Right ventricle myocardium inferior (tissue), 1 donor: ENCODE measurements at regions not wholly inside any gene's neighbourhood (a gene's known extent, or its start where the extent isn't known, plus 50 kb on each side); places are given as distances from the start of the nearest gene placed in this dataset.
"Not testable (repeated sequence)": the region's sequence is repeated elsewhere in the genome, so short reads cannot be mapped to it uniquely, and the experiment has no call there.

Experiments used
- ATAC-seq: fragments of 200-7000 bp; cut with Tn5 transposase; one replicate; pipeline ENCODE4 v1.9.1; 2020; ENCODE audit warnings: mild to moderate bottlenecking, moderate library complexity
- DNase-seq: peaks from one replicate; pipeline ENCODE4 v3.0.0; 2021; ENCODE audit errors: missing footprints
- intact Hi-C: fragments of 100-400 bp; cut with DNase I; formaldehyde crosslinking; loops from one replicate; pipeline ENCODE4 v1.11.0; 2022
- donor health status: DM: no; HTN: yes; CAD: no; lungs with severe emphysema.

DNA sequence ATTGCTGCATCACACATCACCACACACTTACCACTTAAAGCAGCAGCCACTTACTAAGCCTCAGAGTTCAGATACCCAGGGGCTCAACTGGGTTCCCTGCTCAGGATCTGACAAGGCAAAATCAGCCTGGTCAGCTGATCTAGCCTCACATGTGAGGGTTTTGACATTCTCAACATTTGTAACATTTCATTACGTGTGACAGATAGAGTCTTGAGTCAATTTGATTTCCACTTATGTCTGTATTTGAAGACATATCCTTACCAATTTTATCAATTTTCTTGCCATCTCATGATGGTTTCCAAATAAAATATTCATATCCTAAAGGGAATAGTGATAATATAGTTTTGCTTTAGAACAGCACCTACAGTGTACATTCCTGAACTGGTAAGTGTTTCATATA, 494.7 kb upstream of the PFKP start:
- ATAC-seq: no peak

DNA sequence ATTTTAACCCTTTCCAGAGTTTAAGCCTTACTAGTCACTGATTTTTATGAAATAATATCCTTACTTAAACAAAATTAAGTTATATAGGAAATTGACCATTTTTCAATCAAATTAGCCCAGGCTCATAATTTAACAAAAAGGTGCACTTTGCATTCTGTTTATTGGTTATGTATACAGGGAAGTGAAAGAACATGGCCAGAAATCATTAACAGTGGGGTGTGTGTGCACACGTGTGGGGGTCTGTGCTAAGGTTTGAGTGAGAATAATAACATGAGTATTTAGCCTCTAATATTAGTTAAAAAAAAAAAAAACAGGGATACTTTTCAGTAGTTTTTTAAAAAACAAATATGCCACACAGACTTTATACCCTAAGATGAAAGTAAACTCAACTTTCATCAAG, 510.5 kb upstream of the PFKP start:
- intact Hi-C loops: no loop called here
- no peak for ATAC-seq
- DNase-seq: no peak

More for the DNA sequence above, 494.7 kb upstream of the PFKP start:
- DNase-seq: no peak
- intact Hi-C loops: no loop called here

GRCh38 chr10:2548071-2548470, 519.3 kb upstream of the PFKP start:
- DNase-seq (no peak), ATAC-seq (no peak)
- intact Hi-C loops: no loop called here

DNA sequence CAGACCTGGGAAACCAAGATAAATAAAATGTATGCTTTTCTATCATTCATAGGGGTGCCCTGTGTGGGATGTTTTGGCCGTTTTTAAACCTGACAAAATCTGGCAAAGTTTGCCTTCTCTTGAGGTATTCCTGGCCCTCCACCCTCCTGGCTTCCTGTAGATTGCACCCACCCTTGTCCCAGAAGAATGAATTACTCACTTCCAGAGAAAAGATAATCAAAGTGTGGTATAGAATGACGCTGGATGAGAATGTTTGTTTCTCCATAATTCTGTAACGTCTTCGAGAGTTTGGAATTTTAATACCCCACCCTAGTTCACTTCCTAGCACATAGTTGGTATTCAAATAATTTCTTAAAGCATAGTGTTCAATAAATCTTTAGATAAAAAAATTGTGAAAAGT, 519.7 kb upstream of the PFKP start:
- intact Hi-C loops: no loop called here
- DNase-seq (no peak), ATAC-seq (no peak)

- DNase-seq, ATAC-seq, intact Hi-C loops: not testable (repeated sequence)
Observed at GRCh38 chr10:2546894-2547293, 520.5 kb upstream of the PFKP start.

DNA sequence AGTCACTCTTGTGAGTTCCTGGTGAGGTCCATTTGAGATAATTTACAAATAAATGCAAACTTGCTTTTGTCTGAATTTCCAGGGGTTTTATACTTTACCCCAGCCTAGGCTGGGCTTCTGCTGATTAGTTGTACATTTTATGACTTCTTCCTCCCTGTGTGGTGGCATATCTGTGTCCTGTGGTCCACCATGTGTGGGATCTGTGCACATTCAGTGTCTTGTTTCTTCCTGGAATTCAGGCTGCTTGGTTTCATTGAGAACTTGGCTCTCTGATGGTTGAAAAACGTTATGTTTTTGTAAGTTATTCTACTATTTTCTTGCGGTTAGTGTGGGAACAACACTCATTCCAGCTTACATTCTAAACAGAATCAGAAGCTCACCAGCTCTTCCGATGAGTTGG, 523.4 kb upstream of the PFKP start:
- intact Hi-C loops: no loop called here
- ATAC-seq (no peak), DNase-seq (no peak)

DNA sequence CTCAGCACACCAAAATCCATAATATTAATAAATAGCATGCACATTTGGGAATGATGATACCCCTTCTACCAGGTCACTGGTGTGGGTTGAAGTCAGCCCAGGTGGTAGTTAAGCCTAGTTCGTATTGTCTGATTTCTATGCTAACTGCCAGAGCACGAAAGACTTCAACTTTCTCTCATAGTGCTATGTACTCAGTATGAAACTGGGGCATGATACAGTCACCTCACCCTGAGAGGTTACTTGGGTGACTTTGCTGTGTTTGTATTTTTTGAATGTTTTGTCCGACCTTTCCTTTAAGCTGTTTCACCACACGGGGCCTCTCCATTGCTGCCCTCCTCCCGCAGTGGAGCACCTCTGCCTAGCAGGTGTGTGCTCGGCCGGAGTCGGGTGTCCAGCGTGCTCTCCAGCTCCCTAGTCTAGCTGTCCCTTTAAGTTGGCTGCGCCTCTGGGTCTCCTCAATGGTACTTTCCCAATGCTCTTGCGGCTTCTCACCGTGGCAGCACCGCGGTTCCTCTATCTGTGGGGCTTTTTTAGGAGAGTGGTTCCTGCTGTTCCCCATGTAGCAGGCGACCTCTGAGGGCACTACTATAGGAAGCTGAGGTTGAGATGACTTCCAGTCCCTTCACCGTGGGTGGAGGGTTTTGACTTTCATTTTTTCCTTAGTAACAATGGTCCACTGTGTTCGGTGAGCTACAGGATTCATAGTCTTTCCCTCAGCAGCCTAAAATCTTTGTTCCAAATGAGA, 524.0 kb upstream of the PFKP start:
- DNase-seq (no peak), ATAC-seq (no peak)
- intact Hi-C loops: no loop called here

- ATAC-seq (no peak), DNase-seq (no peak)
- intact Hi-C loops: no loop called here
Observed at GRCh38 chr10:2541176-2541575, 526.2 kb upstream of the PFKP start.

GRCh38 chr10:2529945-2530344, 537.4 kb upstream of the PFKP start:
- intact Hi-C loops: no loop called here
- ATAC-seq (no peak), DNase-seq (no peak)

DNA sequence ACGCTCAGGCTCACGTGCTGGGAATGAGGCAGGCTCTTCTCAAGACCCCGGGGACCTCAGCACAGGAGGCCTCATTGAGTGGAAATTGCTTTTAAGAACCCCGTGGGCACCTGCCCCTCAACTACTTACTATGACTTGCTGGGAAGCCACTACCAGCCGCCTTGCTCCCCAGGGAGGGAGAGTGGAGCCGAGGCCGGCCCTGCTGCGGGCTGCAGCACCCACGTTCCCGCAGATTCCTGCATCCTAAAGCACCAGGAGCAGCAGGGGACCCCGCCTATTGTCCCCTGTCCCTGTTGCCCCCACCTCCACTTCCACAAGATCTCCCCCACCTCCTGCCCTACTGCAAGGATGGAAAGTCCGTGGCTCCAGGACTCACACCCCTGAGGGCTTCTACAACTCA, 541.6 kb upstream of the PFKP start:
- intact Hi-C loops: no loop called here
- no peak for ATAC-seq
- DNase-seq: no peak

- intact Hi-C loops: no loop called here
- ATAC-seq: no peak
- DNase-seq: no peak
Observed at GRCh38 chr10:2519139-2519538, 548.2 kb upstream of the PFKP start.

DNA sequence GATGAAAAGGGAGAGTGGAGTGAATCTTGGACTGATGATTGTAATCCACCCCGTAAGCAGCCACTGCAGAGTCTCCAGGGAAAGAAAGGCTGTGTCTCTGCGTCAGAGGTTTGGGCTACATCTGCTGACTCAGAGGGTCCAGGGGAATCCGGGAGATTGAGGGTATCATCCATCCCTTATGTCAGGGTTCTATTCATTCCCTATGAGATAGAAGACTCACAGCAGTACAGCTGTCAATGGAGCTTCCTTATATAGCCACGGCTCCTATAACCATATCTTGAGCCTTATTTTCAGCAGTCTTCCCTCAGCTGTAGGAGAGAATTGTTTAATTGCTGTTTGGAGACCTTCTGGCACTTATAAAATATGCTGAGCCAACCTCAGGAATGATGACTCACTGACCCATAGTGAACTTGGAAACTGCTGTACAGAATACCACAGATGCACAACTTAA, 558.2 kb upstream of the PFKP start:
- intact Hi-C loops: no loop called here
- DNase-seq (no peak), ATAC-seq (no peak)

- ATAC-seq, DNase-seq, intact Hi-C loops: not testable (repeated sequence)
Observed at GRCh38 chr10:2501366-2501940, 565.9 kb upstream of the PFKP start.

DNA sequence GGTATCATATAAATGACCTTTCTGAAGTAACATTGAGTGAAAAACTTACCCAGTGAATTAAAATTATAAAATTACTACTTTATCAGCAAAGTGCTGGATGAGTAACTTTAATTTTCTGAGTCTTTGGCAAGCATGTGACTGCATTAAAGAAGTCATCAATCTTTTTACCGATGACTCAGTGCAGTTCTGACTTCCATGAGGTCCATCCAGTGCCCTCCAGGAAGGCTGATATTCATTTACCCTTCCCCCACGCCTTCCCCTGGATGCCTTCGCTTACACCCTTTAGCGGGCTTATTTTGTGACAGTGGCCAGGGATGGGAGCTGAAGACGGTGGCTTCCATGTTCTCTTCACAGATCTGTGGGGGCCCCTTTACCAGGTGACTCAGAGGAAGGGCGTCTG, 572.9 kb upstream of the PFKP start:
- intact Hi-C loops: no loop called here
- ATAC-seq (no peak), DNase-seq (no peak)

DNA sequence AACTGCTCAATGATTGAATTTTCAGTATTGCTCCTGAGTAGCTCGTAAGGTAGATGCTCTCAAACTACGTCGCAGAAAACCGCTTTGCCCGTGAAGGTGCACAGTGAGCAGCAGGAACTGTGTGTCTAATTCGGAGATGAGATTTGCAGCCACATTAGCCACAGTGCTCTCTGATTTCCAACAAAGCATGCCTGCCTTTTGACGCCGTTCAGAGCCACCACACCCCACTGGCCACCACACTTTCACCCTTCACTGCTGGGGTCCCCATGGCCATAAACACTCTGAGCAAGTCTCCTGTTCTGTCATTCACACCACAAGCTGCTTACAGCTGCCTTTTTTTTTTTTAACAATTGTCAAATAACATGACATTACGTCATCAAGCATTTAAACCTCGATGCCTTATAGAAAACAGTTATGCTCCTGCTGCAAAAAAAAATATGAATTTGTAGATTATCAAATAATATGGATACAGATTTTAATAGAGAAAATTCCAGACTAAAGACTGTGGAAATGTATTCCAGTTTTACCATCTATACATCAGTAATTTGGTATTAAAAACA, 578.8 kb upstream of the PFKP start:
- intact Hi-C loops: no loop called here
- no peak for ATAC-seq

DNA sequence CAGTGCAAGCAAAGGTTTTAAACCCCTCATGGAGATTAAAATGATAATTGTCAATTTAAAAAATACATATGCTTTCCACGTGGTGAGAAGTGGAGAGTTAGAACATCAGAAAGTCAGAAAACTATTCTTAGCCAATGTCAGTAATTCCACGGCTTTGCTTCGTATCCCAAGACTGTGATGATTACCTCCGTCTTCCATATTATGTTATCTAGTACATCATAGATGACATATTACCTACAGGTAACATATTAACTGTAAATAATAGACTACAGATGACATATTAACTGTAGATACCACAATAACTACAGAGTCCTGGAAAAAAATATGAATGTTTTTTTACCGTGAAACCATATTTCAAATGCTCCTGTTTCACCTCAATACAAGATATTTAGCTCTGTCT, 579.4 kb upstream of the PFKP start:
- intact Hi-C loops: no loop called here
- DNase-seq (no peak), ATAC-seq (no peak)

More for the DNA sequence above, 578.8 kb upstream of the PFKP start:
- no peak for DNase-seq

DNA sequence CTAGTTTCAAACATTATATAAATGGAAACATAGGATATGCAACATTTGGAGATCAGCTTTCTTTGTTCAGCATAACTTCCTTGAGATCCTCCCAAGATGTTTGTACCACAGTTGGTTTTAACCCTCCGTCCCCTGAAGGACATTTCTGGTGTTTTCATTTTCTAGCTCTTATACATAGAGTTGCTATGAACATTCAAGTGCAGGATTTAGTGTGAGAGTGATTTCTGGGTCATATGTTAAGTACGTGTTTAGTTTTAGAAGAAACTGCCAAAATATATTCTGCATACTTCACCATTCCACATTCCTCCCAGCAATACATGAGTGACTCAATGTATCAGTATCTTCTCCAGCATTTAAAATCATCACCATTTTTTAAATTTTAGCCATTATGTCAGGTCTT, 588.7 kb upstream of the PFKP start:
- intact Hi-C loops: no loop called here
- ATAC-seq (no peak), DNase-seq (no peak)

- ATAC-seq: no peak
- no peak for DNase-seq
- intact Hi-C loops: no loop called here
Observed at GRCh38 chr10:2476812-2477553, 590.4 kb upstream of the PFKP start.

- no peak for ATAC-seq
- intact Hi-C loops: no loop called here
Observed at GRCh38 chr10:2476218-2476811, 591.0 kb upstream of the PFKP start.

More at GRCh38 chr10:2476218-2476811, 591.0 kb upstream of the PFKP start:
- DNase-seq: no peak
